Fibroblast of skin of left biceps (primary cell): ENCODE measurements at regions not wholly inside any gene's neighbourhood (a gene's known extent, or its start where the extent isn't known, plus 50 kb on each side); places are given as distances from the start of the nearest gene placed in this dataset.

Experiments used
- DNase-seq, 2 experiments: peaks; one replicate each; pipeline ENCODE4 v3.0.0-alpha.2; 2013; ENCODE audit warnings: low read depth in 2 of 2

- DNase-seq = no peak
Observed at GRCh38 chr13:22287343-22287920, 616.6 kb downstream of the FGF9 start.

GRCh38 chr13:22288496-22288895 is 617.6 kb downstream of the FGF9 start:
- DNase-seq = no peak

DNA sequence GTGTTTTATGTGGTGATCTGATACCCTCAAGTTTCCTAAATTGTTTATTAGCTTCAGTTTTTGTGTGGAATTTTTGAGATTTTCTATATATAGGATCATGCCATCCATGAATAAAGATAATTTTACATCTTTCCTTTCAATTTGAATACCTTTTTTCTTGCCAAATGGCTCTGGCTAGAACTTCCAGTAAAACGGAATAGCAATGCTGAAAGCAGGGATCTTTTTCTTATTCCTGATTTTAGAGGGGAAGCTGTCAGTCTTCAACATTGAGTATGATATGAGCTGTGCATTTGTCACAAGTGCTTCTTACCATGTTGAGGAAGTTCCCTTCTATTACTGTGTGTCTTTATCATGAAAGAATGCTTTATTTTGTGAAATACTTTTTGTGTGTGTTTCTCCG is 618.8 kb downstream of the FGF9 start:
- DNase-seq = no peak

- DNase-seq = no peak
Observed at GRCh38 chr13:22298530-22298929, 627.7 kb downstream of the FGF9 start.

DNA sequence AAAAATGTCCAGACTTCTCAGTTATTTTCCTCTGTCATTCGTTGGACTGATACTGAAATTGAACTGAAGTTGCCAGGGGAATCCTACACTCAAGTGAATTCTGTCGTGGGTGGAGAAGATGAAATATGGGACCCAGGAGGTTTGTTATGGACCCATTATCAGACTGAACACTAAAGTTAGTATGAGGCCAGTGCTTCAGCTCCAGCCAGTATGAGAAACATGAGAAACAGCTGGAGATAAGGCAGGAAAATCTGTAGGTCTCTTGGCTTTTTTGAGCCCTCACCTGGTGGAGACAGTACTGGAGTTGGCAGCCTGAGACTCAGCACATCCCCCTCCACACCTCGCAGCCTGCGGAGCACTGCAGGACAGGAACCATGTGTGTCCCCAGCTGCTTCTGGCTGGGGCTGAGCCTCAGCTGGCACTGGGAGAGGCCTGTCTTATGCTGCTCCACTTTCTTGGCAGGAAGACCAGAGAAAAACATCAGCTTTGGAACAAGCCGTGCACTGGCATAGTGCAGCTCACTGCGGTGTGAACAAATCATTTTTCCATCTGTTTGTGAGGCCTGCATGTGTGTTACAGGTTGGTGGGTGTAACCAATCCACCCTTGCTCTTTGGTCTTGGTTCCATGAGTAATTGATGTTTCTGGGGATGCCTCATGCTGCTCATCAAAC is 641.0 kb downstream of the FGF9 start:
- no peak for DNase-seq

- DNase-seq = no peak
Observed at GRCh38 chr13:22312405-22312803, 641.5 kb downstream of the FGF9 start.

DNA sequence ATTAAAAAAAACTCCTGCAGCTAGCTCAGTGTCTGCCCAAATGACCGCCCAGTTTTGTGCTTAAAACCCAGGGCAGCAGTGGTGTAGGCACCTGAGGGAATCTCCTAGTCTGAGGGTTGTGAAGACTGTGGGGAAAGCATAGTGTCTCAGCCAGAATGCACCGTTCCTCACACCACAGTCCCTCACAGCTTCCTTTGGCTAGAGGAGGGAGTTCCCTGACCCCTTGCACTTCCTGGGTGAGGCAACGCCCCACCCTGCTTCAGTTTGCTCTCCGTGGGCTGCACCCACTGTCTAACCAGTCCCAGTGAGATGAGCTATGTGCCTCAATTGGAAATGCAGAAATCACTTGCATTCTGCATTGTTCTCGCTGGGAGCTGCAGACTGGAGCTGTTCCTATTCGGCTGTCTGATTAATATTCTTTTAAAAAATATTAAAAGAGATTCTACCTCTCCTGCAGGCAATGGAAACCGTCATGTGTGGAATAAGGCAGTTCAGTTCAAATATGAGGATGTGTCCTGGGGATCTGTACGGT is 645.7 kb downstream of the FGF9 start:
- DNase-seq = no peak

DNA sequence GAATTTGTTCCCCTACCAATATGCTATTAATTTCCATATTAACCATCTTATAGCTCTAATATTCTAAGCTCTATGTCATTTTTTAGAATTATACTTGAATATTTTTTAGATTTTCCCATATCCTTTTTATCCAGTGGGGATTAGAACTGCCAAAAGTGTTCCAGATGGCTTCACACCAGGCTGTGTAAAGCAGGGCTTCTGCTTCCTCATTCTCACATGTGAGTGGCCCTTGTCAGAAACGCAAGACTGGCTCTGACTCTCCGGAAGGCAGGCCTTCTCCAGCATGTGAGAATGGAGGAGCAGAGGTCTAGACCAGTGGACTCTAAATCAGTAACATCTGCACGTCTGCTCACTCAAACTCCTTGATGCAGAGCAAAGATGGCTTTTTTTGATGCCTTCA is 650.1 kb downstream of the FGF9 start:
- no peak for DNase-seq

DNA sequence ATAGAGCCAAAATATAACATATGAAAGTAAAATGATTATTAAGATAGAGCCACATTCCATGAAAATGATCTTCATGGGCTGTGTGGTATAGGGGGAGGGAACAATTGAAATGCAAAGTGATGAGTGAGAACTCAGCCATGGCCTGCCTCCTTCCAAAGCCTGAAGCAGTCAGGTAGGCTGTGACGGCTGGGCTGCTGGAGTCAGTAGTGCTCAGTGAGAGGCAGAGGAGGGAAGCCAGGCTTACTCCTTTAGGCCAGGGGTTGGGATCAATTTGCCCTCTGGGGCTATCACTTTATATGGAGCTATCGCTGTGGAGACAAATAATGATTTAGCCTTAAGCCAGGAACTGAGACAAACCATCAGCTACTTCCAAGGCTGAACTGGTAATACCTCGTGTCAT is 654.9 kb downstream of the FGF9 start:
- DNase-seq = no peak

GRCh38 chr13:22332416-22332815 is 661.5 kb downstream of the FGF9 start:
- no peak for DNase-seq

DNA sequence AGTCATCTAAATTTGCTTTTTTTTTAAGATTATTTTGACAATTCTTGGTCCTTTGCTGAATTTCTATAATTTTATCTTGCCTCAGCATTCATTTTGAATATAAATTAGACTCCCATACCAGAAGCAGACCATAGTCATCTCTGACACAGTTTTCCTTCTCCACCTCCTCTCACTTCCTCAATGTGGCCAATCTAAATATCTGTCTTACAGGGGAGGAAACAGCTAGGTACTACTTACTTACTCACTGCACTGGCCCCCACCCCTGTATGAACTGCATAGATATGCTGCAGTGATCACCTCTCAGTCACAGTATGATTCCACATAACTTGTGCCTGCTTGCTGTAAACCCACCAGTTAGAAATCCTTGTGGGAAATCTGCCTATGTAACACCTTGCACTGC is 665.6 kb downstream of the FGF9 start:
- DNase-seq = no peak

DNA sequence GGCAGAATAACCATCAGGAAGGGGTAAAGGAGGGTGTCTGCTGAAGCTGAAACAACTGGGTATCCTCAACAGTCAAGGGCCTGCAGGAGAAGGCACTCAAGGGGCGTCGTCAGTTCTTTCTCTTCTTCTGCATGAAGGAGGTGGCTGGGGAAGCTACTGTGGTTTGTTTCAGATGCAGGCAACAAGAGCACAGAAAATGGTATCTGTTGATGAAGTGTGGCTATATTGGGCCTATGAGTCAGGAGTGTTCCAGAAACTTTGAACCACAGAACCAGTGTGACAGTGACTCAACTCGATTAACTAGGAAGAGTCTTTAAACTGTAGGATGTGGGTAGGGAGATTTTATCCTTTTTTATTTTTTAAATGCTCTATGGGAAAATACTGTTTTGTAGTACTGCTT is 686.3 kb downstream of the FGF9 start:
- no peak for DNase-seq

- DNase-seq = no peak
Observed at GRCh38 chr13:22369090-22369489, 698.2 kb downstream of the FGF9 start.

DNA sequence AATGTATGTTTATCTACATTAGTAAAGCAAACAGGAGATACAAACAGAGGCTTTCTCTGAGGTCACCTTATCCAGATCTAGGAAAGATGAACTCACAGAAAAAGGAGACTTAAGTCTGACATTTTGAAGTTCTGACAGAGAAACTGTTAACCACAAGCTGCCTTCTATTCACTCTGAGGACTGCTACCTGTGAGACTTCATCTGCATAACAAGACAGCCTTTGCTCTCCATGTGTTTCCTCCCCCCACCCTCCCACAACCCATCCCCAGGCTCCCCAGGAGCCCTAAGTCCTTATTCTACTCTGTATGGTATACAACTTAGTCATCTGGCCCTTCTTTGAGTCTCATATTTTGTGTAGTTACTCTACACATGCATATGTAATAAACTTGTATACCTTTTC is 699.0 kb downstream of the FGF9 start:
- no peak for DNase-seq

- no peak for DNase-seq
Observed at GRCh38 chr13:22372261-22372660, 701.4 kb downstream of the FGF9 start.

DNA sequence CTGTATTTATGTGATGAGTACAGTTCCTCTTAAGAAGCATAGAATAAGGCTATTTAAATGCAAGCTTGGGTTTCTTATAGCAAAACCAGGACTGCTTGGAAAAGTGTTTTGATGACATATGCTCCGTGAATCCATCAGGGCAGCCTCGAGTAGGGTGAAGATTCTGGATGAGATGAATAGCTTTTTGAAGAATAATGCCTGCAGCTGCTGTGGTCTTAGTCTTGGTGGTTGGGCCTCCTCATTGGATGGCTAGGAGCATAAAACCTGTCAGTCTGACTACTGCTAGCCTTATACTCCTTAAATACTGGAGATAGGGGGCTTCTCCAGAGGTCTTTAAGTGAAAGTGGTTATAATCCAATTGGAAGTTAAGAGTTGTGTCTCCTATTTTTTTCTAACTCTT is 704.3 kb downstream of the FGF9 start:
- DNase-seq = no peak

GRCh38 chr13:22387899-22388298 is 717.0 kb downstream of the FGF9 start:
- DNase-seq = no peak

DNA sequence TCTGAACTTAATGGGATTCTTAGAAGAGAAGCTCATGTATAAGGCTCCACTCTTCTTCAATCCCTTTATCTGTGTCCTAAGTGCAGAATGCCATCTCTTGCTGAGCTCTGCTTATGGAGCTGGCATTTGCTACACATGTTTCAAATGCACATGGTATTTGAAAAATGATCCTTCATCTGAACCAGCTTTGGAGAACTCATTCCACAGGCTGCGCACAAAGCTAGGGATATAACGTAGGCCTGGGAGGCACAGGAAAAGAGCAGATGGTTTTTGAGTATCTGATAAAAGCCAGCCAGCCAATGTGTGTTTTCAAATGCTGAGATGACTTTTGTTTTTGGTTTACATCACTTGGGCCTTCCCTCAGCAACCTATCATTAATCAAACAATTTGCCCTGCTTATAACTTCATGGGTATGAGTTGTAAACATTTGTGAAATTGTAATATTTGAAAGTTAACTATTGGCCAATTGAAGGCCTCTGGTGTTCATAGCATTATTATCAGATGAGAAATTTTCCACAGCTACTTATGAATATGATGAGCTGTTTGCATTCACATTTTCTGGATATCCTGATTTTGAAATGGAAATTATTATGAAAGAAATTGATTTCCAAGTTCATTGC is 729.0 kb downstream of the FGF9 start:
- DNase-seq = no peak

DNA sequence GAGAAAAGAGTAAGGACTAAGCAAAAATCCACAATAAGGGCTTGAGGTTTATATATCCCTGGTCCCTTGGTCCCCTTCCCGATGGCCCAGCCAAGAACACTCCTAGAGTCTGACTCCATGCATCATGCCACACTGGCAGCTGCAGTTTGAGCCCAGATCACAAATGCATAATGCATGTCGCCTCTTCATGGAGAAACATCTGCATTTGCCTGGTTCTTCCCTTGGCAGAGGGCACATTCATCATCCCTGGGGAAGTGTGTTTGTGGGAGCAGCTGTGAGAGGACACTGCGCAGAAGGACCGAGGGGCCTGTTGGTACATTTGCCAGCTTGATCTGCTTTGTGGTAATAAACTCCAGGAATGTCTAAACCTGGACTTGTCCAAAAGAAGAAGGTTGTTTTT is 731.8 kb downstream of the FGF9 start:
- DNase-seq = no peak

DNA sequence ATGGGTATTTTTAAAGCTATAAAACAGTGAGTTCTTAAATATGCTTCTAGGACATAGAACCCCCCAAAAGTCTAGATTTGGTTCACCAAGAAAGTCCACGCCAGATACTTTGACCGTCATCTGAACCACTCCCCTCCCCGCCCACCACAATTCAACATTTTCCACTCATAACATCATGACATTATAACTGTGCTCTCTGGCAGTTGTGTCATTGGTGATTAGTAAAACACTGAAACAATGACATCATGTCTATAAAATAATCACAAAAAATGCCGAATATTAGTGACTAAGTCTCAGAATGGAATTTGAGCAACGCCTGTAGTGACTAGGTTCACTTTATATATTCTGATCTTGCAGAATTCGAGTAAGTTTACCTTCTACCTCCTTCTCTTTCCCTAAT is 732.3 kb downstream of the FGF9 start:
- DNase-seq = no peak

- DNase-seq = no peak
Observed at GRCh38 chr13:22405891-22406290, 735.0 kb downstream of the FGF9 start.

- DNase-seq = no peak
Observed at GRCh38 chr13:22412452-22412851, 741.6 kb downstream of the FGF9 start.

GRCh38 chr13:22422023-22422422 is 751.1 kb downstream of the FGF9 start:
- no peak for DNase-seq
